ENCODE measurements at regions not wholly inside any gene's neighbourhood (a gene's known extent, or its start where the extent isn't known, plus 50 kb on each side); places are given as distances from the start of the nearest gene placed in this dataset.

DNA sequence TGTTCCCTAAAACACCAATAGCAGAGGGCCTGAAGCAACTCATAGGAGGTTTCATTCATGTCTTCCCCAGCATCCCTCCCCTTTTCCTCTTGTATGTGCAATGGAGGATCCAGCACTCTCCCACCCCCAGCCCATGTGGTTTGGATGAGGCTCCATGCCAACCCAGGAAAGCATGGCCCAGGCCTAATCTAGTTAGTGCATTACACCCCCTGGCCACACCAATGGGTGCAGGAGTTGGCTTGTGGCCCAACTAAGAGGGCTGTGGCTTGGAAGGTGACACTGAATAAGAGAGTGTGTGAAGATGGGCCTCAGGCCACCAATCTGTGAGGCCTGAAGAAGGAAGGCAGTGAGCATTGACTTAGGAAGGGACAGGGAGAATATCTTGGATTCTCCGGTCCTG lies 70.8 kb upstream of the SMIM23 start:
- H3K18ac ChIP-seq (ENCODE audit: low read depth, low read length), result no peak overlapping the region
- no peak overlapping the region for H4K8ac ChIP-seq (ENCODE audit: low read depth in 2 of 2, low read length in 2 of 2)
- no peak overlapping the region for H3K14ac ChIP-seq (replicated peaks; ENCODE audit: low read depth, low read length)
- no peak overlapping the region for H2AFZ ChIP-seq (replicated peaks; ENCODE audit: low read length, poor library complexity)
- WGBS, 2 experiments (ENCODE audit: extremely low coverage in 2 of 2, insufficient read length in 1 of 2), result 86% methylated on average over 1 of the region's 1 CpG; no CpG with 5 or more reads in 1 of the 2 experiments
- H3K9ac ChIP-seq (ENCODE audit: low read depth, low read length), result no peak overlapping the region
- no peak overlapping the region for H3K27ac ChIP-seq (ENCODE audit: insufficient read depth, low read length)
- H3K36me3 ChIP-seq (ENCODE audit: control insufficient read depth, insufficient read depth, low read length), result no peaks in the 10 kb centered on the region
- dilution Hi-C loops (cut with HindIII; ENCODE audit: low sequenced_read_pairs, unreplicated experiment) (no loop called here), intact Hi-C loops (cut with micrococcal nuclease) (no loop called here), in situ Hi-C loops (cut with MboI; ENCODE audit: low sequenced_read_pairs) (no loop called here)
- no peak overlapping the region for H4K5ac ChIP-seq (ENCODE audit: low read depth, low read length)
- BruUV-seq (replicated peaks), result no TSS peak
- no peak overlapping the region for H3K4ac ChIP-seq (ENCODE audit: low read depth, low read length)
- ATAC-seq (ENCODE audit: low read depth) (no peak), DNase-seq (no peak)
- no peak overlapping the region for H3K23ac ChIP-seq (ENCODE audit: low read depth, low read length)
- H3K4me2 ChIP-seq (ENCODE audit: low read depth, low read length), result no peak overlapping the region
- no peaks in the 10 kb centered on the region; the same call in 1 of the 2 replicates for H4K20me1 ChIP-seq (ENCODE audit: insufficient read depth, low read length)
- no peak for TF ChIP-seq CEBPB (IDR thresholded peaks at IDR 0.05; ENCODE audit: low read depth, low read length)
- no peak for TF ChIP-seq RAD21 (IDR thresholded peaks at IDR 0.05; ENCODE audit: low read length)
- TF ChIP-seq POLR2A (IDR thresholded peaks at IDR 0.05; ENCODE audit: low read depth, low read length), result no peak
- TF ChIP-seq RFX5 (IDR thresholded peaks at IDR 0.05; ENCODE audit: low read depth, low read length), result no peak
- TF ChIP-seq RCOR1 (IDR thresholded peaks at IDR 0.05; ENCODE audit: insufficient replicate concordance, low read length), result no peak
- no peak for TF ChIP-seq MAFK (IDR thresholded peaks at IDR 0.05; ENCODE audit: low read depth, low read length)
- no peak for TF ChIP-seq SMC3 (IDR thresholded peaks at IDR 0.05; ENCODE audit: low read depth, low read length)
- TF ChIP-seq, protein P1, sequence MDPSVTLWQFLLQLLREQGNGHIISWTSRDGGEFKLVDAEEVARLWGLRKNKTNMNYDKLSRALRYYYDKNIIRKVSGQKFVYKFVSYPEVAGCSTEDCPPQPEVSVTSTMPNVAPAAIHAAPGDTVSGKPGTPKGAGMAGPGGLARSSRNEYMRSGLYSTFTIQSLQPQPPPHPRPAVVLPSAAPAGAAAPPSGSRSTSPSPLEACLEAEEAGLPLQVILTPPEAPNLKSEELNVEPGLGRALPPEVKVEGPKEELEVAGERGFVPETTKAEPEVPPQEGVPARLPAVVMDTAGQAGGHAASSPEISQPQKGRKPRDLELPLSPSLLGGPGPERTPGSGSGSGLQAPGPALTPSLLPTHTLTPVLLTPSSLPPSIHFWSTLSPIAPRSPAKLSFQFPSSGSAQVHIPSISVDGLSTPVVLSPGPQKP (IDR thresholded peaks at IDR 0.05; ENCODE audit: borderline replicate concordance, low read depth, low read length), result no peak
- TF ChIP-seq NFE2L2 (IDR thresholded peaks at IDR 0.05; ENCODE audit: low read depth, low read length), result no peak
- no peak for TF ChIP-seq FOS (IDR thresholded peaks at IDR 0.05; ENCODE audit: low read depth, low read length)
- TF ChIP-seq CHD1 (IDR thresholded peaks at IDR 0.05; ENCODE audit: low read depth, low read length), result no peak
- no peak for TF ChIP-seq BHLHE40 (IDR thresholded peaks at IDR 0.05; ENCODE audit: low read depth, low read length)
- no peak for TF ChIP-seq USF2 (IDR thresholded peaks at IDR 0.05; ENCODE audit: low read depth, low read length)
- no peak for TF ChIP-seq CTCF (conservative IDR thresholded peaks at IDR 0.05; ENCODE audit: low read depth, low read length)
- no peak for TF ChIP-seq MXI1 (IDR thresholded peaks at IDR 0.05; ENCODE audit: borderline replicate concordance, low read depth, low read length)
- TF ChIP-seq MAZ (IDR thresholded peaks at IDR 0.05; ENCODE audit: borderline replicate concordance, low read depth, low read length), result no peak
- no peaks in the 10 kb centered on the region for H3K4me1 ChIP-seq (ENCODE audit: control insufficient read depth, insufficient read depth, low read length)
- no peak overlapping the region for H2AK5ac ChIP-seq (ENCODE audit: low read depth, low read length)
- H2BK120ac ChIP-seq (ENCODE audit: low read depth, low read length), result no peak overlapping the region
- no peak overlapping the region for H2BK20ac ChIP-seq (ENCODE audit: low read depth, low read length)
- H3K9me1 ChIP-seq (ENCODE audit: insufficient read depth, low read length), result no peaks in the 10 kb centered on the region
- peaks cover 18% of the 10 kb centered on the region; the same call in 1 of the 2 replicates for H3K27me3 ChIP-seq (ENCODE audit: control insufficient read depth, insufficient read depth, low read length)
- H4K91ac ChIP-seq (ENCODE audit: insufficient read depth, low read depth, low read length), result no peak overlapping the region
- CTCF ChIA-PET, result no interaction called here
- H3K4me3 ChIP-seq (ENCODE audit: insufficient read depth, low read depth, low read length), result no peak overlapping the region
- H2AK9ac ChIP-seq (replicated peaks; ENCODE audit: low read depth, low read length, poor library complexity), result no peak overlapping the region
- no peak overlapping the region for H2BK5ac ChIP-seq (ENCODE audit: low read depth, low read length, poor library complexity, severe bottlenecking)
- POLR2A ChIA-PET (ENCODE audit: unreplicated experiment), result no interaction called here
- no peak overlapping the region for H3K56ac ChIP-seq (ENCODE audit: extremely low read depth, insufficient read depth, low read length)
- H3K9me3 ChIP-seq (ENCODE audit: control insufficient read depth, insufficient read depth, low read length), result peaks cover 5% of the 10 kb centered on the region; the same call in 1 of the 2 replicates
- H2BK15ac ChIP-seq (ENCODE audit: low read depth, low read length), result no peak overlapping the region
- no peaks in the 10 kb centered on the region for H3K79me1 ChIP-seq (ENCODE audit: low read depth in 1 of 2, low read length in 2 of 2)
